GM12878 (cell line): ENCODE measurements at regions not wholly inside any gene's neighbourhood (a gene's known extent, or its start where the extent isn't known, plus 50 kb on each side); places are given as distances from the start of the nearest gene placed in this dataset.

Experiments
- RELA ChIP-seq: fragments of 450-650 bp; IDR thresholded peaks from 2 replicates; pipeline ENCODE4 v1.8.0; 2014; ENCODE audit warnings: borderline replicate concordance; ENCODE audit not compliant: partially characterized antibody
- SP1 ChIP-seq: IDR thresholded peaks from one replicate; pipeline ENCODE4 v1.6.1; 2011; ENCODE audit warnings: low read depth, low read length

GRCh38 chr7:106774768-106775551, 90.1 kb upstream of the PIK3CG start:
- TF ChIP-seq SP1 (no peak), RELA (no peak)
